Stimulated activated naive CD4-positive, alpha-beta T cell treated with Interleukin-2 at 50 U/mL for 16 hours (primary cell): ENCODE measurements at regions not wholly inside any gene's neighbourhood (a gene's known extent, or its start where the extent isn't known, plus 50 kb on each side); places are given as distances from the start of the nearest gene placed in this dataset.

Source experiments
- DNase-seq: peaks from one replicate; lab custom pipeline; 2025; lab: John Stamatoyannopoulos, UW

- no peak for DNase-seq
Measured at GRCh38 chr2:6744038-6744437, 121.7 kb downstream of the CMPK2 start.

- DNase-seq, result no peak
Measured at GRCh38 chr2:6747433-6747832, 118.3 kb downstream of the CMPK2 start.

GRCh38 chr2:6748406-6749067, 117.2 kb downstream of the CMPK2 start:
- DNase-seq, result no peak

- no peak for DNase-seq
Measured at GRCh38 chr2:6749962-6750361, 115.7 kb downstream of the CMPK2 start.

- DNase-seq, result no peak
Measured at GRCh38 chr2:6750411-6751158, 115.1 kb downstream of the CMPK2 start.

GRCh38 chr2:6754419-6754818, 111.3 kb downstream of the CMPK2 start:
- no peak for DNase-seq

- DNase-seq, result no peak
Measured at GRCh38 chr2:6755456-6755855, 110.3 kb downstream of the CMPK2 start.

- DNase-seq, result no peak
Measured at GRCh38 chr2:6757215-6757614, 108.5 kb downstream of the CMPK2 start.

- DNase-seq, result no peak
Measured at GRCh38 chr2:6759689-6760088, 106.0 kb downstream of the CMPK2 start.

- DNase-seq, result no peak
Measured at GRCh38 chr2:6760132-6760531, 105.6 kb downstream of the CMPK2 start.

GRCh38 chr2:6764968-6765723, 100.6 kb downstream of the CMPK2 start:
- DNase-seq, result no peak

GRCh38 chr2:6769346-6769745, 96.4 kb downstream of the CMPK2 start:
- DNase-seq, result no peak

- DNase-seq, result no peak
Measured at GRCh38 chr2:6770006-6770405, 95.7 kb downstream of the CMPK2 start.

GRCh38 chr2:6771634-6772611, 93.8 kb downstream of the CMPK2 start:
- DNase-seq, result no peak

- peak; percentile 65 for DNase-seq
Measured at GRCh38 chr2:6773007-6773693, 92.6 kb downstream of the CMPK2 start.

GRCh38 chr2:6773694-6774044, 92.0 kb downstream of the CMPK2 start:
- DNase-seq, result no peak

- no peak for DNase-seq
Measured at GRCh38 chr2:6776125-6776524, 89.6 kb downstream of the CMPK2 start.

GRCh38 chr2:6777626-6778025, 88.1 kb downstream of the CMPK2 start:
- DNase-seq, result no peak

- DNase-seq, result no peak
Measured at GRCh38 chr2:6780765-6781274, 84.9 kb downstream of the CMPK2 start.

- no peak for DNase-seq
Measured at GRCh38 chr2:6782517-6783237, 83.0 kb downstream of the CMPK2 start.
